HEK293 (cell line): ENCODE measurements at regions not wholly inside any gene's neighbourhood (a gene's known extent, or its start where the extent isn't known, plus 50 kb on each side); places are given as distances from the start of the nearest gene placed in this dataset.

Experiments
- CTCF ChIA-PET: fragments of 350-600 bp; formaldehyde crosslinking; extraction: SDS; loops from one replicate; lab custom pipeline; 2021; ENCODE audit warnings: antibody characterized with exemption; lab: Yijun Ruan, JAX
- POLR2A ChIA-PET: fragments of 300-600 bp; formaldehyde crosslinking; extraction: SDS; loops from one replicate; lab custom pipeline; 2020; ENCODE audit warnings: antibody characterized with exemption, inconsistent platforms; lab: Yijun Ruan, JAX
- H3K27ac ChIP-seq: fragments of 200-500 bp; sonication (Bioruptor generic); 2 replicates; pipeline ENCODE4 v1.5.1; 2014; ENCODE audit warnings: low read depth, low read length, control low read depth, inconsistent platforms; ENCODE audit errors: extremely low read depth
- H3K36me3 ChIP-seq, 2 experiments: fragments of 200-500 bp in 1 of 2; sonication (Bioruptor generic) in 1 of 2; 1 replicate in 1 of 2; 2 replicates in 1 of 2; pipeline ENCODE4 v1.5.1; 2014 to 2017; ENCODE audit warnings: inconsistent platforms in 2 of 2, low read length in 2 of 2; ENCODE audit not compliant: control insufficient read depth in 2 of 2, insufficient read depth in 1 of 2
- H3K4me1 ChIP-seq: fragments of 200-500 bp; sonication (Bioruptor generic); 2 replicates; pipeline ENCODE4 v1.5.1; 2014; ENCODE audit warnings: mild to moderate bottlenecking, low read length, inconsistent platforms; ENCODE audit not compliant: control insufficient read depth, insufficient read depth
- H3K4me3 ChIP-seq: 2 replicates; pipeline ENCODE4 v1.5.1; 2011; ENCODE audit warnings: low read depth, mild to moderate bottlenecking, control low read depth, low read length, moderate library complexity
- H3K9me3 ChIP-seq: fragments of 200-500 bp; sonication (Bioruptor generic); 2 replicates; pipeline ENCODE4 v1.5.1; 2014; ENCODE audit warnings: low read depth, low read length, inconsistent platforms; ENCODE audit not compliant: control insufficient read depth, insufficient read depth
- MZF1 ChIP-seq: fragments of 450-650 bp; formaldehyde crosslinking; IDR thresholded peaks from 2 replicates; pipeline ENCODE4 v1.5.1; 2017; ENCODE audit warnings: missing biosample characterization, missing genetic modification characterization, borderline replicate concordance
- ZBTB20 ChIP-seq: fragments of 450-650 bp; formaldehyde crosslinking; IDR thresholded peaks from 2 replicates; pipeline ENCODE4 v1.5.1; 2016; ENCODE audit warnings: missing biosample characterization, missing genetic modification characterization
- ZBTB6 ChIP-seq: fragments of 450-650 bp; formaldehyde crosslinking; IDR thresholded peaks from 2 replicates; pipeline ENCODE4 v1.5.1; 2017; ENCODE audit warnings: missing biosample characterization, missing genetic modification characterization
- ZBTB7A ChIP-seq: fragments of 450-650 bp; formaldehyde crosslinking; IDR thresholded peaks from 2 replicates; pipeline ENCODE4 v1.5.1; 2016; ENCODE audit warnings: low read depth, missing biosample characterization, missing genetic modification characterization
- ZBTB8A ChIP-seq: fragments of 450-650 bp; formaldehyde crosslinking; IDR thresholded peaks from 2 replicates; pipeline ENCODE4 v1.5.1; 2016; ENCODE audit warnings: missing biosample characterization, missing genetic modification characterization
- ZFP3 ChIP-seq: fragments of 450-650 bp; formaldehyde crosslinking; IDR thresholded peaks from 2 replicates; pipeline ENCODE4 v1.5.1; 2016; ENCODE audit warnings: low read depth, missing biosample characterization, missing genetic modification characterization
- ZFP69B ChIP-seq: fragments of 450-650 bp; formaldehyde crosslinking; IDR thresholded peaks from 2 replicates; pipeline ENCODE4 v1.5.1; 2016; ENCODE audit warnings: missing biosample characterization, missing genetic modification characterization
- ZIC2 ChIP-seq: fragments of 450-650 bp; formaldehyde crosslinking; IDR thresholded peaks from 2 replicates; pipeline ENCODE4 v1.5.1; 2016; ENCODE audit warnings: missing biosample characterization, missing genetic modification characterization
- ZNF138 ChIP-seq: fragments of 450-650 bp; formaldehyde crosslinking; IDR thresholded peaks from 2 replicates; pipeline ENCODE4 v1.5.1; 2016; ENCODE audit warnings: missing biosample characterization, missing genetic modification characterization, borderline replicate concordance
- ZNF16 ChIP-seq: fragments of 450-650 bp; formaldehyde crosslinking; IDR thresholded peaks from 2 replicates; pipeline ENCODE4 v1.5.1; 2016; ENCODE audit warnings: low read depth, missing biosample characterization, missing genetic modification characterization
- ZNF324 ChIP-seq: fragments of 450-650 bp; formaldehyde crosslinking; IDR thresholded peaks from 2 replicates; pipeline ENCODE4 v1.5.1; 2016; ENCODE audit warnings: missing biosample characterization, missing genetic modification characterization
- ZNF433 ChIP-seq: fragments of 450-650 bp; formaldehyde crosslinking; IDR thresholded peaks from 2 replicates; pipeline ENCODE4 v1.5.1; 2016; ENCODE audit warnings: missing biosample characterization, missing genetic modification characterization, low read depth
- ZNF48 ChIP-seq: fragments of 450-650 bp; formaldehyde crosslinking; IDR thresholded peaks from 2 replicates; pipeline ENCODE4 v1.5.1; 2016; ENCODE audit warnings: missing biosample characterization, missing genetic modification characterization
- ZNF571 ChIP-seq: fragments of 450-650 bp; formaldehyde crosslinking; IDR thresholded peaks from 2 replicates; pipeline ENCODE4 v1.5.0; 2017; ENCODE audit warnings: missing biosample characterization, missing genetic modification characterization
- ZNF596 ChIP-seq: fragments of 450-650 bp; IDR thresholded peaks from 2 replicates; pipeline ENCODE4 v1.5.0; 2018; ENCODE audit warnings: missing biosample characterization, mild to moderate bottlenecking, missing genetic modification characterization, moderate library complexity
- ZNF600 ChIP-seq: fragments of 450-650 bp; formaldehyde crosslinking; IDR thresholded peaks from 2 replicates; pipeline ENCODE4 v1.5.1; 2016; ENCODE audit warnings: missing biosample characterization, missing genetic modification characterization
- ZNF654 ChIP-seq: fragments of 450-650 bp; formaldehyde crosslinking; IDR thresholded peaks from 2 replicates; pipeline ENCODE4 v1.5.1; 2016; ENCODE audit warnings: low read depth, missing biosample characterization, missing genetic modification characterization
- ZNF670 ChIP-seq: fragments of 450-650 bp; formaldehyde crosslinking; IDR thresholded peaks from 2 replicates; pipeline ENCODE4 v1.5.1; 2016; ENCODE audit warnings: missing biosample characterization, missing genetic modification characterization, low read depth
- ZNF677 ChIP-seq: fragments of 450-650 bp; IDR thresholded peaks from 2 replicates; pipeline ENCODE4 v1.5.0; 2018; ENCODE audit warnings: missing biosample characterization, mild to moderate bottlenecking, missing genetic modification characterization, moderate library complexity
- ZNF777 ChIP-seq: fragments of 450-650 bp; formaldehyde crosslinking; IDR thresholded peaks from 2 replicates; pipeline ENCODE4 v1.5.1; 2017; ENCODE audit warnings: missing biosample characterization, missing genetic modification characterization, borderline replicate concordance
- ZSCAN4 ChIP-seq: fragments of 450-650 bp; formaldehyde crosslinking; IDR thresholded peaks from 2 replicates; pipeline ENCODE4 v1.5.1; 2017; ENCODE audit warnings: missing biosample characterization, missing genetic modification characterization
- TF ChIP-seq, protein P1 (sequence below): fragments of 450-650 bp; formaldehyde crosslinking; conservative IDR thresholded peaks from 2 replicates; pipeline ENCODE4 v1.5.1; 2016; ENCODE audit warnings: low read depth, missing biosample characterization, missing genetic modification characterization
- TF ChIP-seq, protein P2 (sequence below): fragments of 450-650 bp; formaldehyde crosslinking; IDR thresholded peaks from 2 replicates; pipeline ENCODE4 v1.5.1; 2016; ENCODE audit warnings: missing biosample characterization, missing genetic modification characterization

DNA sequence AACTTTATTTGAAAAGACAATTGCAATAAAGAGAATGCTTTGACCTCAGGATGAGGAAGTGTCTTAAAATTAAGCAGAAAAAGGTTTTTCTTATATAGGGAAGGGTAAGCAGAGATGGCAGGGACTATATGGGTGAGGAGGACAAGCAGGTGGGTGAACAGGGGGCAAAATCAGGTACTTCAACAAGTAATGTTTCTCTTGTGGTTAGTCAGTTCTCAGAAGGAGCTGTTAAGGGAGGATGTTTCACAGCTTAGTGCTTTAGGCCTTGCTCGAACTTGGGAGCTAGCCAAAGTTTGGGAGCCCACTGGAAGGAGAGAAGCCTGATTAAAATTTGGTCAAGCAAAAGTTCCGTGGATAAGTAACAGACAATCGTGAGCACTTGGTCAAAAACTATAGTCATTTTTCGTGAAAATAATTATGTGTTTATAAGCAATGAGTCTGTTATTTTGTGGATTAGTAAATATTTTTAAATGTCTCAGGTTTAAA lies 364.2 kb upstream of the TMPO start:
- TF ChIP-seq MZF1 (tag by site-specific recombination) (no peak), ZNF48 (tag by site-specific recombination) (no peak), ZNF16 (tag by site-specific recombination) (no peak), ZBTB20 (tag by site-specific recombination) (no peak), ZNF324 (no peak), ZNF777 (no peak), ZNF670 (tag by site-specific recombination) (no peak), ZNF596 (tag by site-specific recombination) (no peak), ZBTB6 (tag by site-specific recombination) (no peak), ZFP69B (tag by site-specific recombination) (no peak), ZNF571 (no peak), ZIC2 (tag by site-specific recombination) (no peak), ZFP3 (tag by site-specific recombination) (no peak), ZNF600 (tag by site-specific recombination) (no peak), ZBTB8A (tag by site-specific recombination) (no peak)
- TF ChIP-seq, protein P1, sequence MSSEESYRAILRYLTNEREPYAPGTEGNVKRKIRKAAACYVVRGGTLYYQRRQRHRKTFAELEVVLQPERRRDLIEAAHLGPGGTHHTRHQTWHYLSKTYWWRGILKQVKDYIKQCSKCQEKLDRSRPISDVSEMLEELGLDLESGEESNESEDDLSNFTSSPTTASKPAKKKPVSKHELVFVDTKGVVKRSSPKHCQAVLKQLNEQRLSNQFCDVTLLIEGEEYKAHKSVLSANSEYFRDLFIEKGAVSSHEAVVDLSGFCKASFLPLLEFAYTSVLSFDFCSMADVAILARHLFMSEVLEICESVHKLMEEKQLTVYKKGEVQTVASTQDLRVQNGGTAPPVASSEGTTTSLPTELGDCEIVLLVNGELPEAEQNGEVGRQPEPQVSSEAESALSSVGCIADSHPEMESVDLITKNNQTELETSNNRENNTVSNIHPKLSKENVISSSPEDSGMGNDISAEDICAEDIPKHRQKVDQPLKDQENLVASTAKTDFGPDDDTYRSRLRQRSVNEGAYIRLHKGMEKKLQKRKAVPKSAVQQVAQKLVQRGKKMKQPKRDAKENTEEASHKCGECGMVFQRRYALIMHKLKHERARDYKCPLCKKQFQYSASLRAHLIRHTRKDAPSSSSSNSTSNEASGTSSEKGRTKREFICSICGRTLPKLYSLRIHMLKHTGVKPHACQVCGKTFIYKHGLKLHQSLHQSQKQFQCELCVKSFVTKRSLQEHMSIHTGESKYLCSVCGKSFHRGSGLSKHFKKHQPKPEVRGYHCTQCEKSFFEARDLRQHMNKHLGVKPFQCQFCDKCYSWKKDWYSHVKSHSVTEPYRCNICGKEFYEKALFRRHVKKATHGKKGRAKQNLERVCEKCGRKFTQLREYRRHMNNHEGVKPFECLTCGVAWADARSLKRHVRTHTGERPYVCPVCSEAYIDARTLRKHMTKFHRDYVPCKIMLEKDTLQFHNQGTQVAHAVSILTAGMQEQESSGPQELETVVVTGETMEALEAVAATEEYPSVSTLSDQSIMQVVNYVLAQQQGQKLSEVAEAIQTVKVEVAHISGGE (tag by site-specific recombination): no peak
- TF ChIP-seq, all 188 proteins: peak for 0
- no peak overlapping the region for H3K27ac ChIP-seq
- H3K36me3 ChIP-seq: no peaks in the 10 kb centered on the region
- no peaks in the 10 kb centered on the region for H3K9me3 ChIP-seq
- POLR2A ChIA-PET: no interaction called here
- H3K4me3 ChIP-seq: no peak overlapping the region
- CTCF ChIA-PET: no interaction called here
- no peaks in the 10 kb centered on the region for H3K4me1 ChIP-seq

DNA sequence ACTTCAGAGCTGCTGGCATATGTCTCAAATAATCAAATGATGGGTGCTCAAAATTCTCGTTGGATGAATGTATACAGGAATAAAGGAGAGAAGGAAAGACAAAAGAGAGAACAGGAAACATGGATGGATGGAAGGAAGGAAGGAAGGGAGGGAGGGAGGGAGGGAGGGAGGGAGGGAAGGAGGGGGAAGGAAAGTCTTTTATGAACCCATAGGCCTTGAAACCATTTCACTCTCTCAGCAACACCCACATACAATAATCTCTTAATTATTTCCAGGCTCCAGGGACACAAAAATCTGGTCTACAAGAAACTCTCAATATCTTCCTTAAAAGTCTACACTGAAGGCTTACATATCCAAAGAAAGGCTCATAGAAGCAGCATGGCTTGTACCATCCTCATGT lies 363.4 kb upstream of the TMPO start:
- POLR2A ChIA-PET: no interaction called here
- H3K36me3 ChIP-seq: no peaks in the 10 kb centered on the region
- no peaks in the 10 kb centered on the region for H3K9me3 ChIP-seq
- CTCF ChIA-PET: no interaction called here
- H3K4me3 ChIP-seq: no peak overlapping the region
- no peak overlapping the region for H3K27ac ChIP-seq
- no peak for TF ChIP-seq ZNF654 (tag by site-specific recombination)
- no peaks in the 10 kb centered on the region for H3K4me1 ChIP-seq

DNA sequence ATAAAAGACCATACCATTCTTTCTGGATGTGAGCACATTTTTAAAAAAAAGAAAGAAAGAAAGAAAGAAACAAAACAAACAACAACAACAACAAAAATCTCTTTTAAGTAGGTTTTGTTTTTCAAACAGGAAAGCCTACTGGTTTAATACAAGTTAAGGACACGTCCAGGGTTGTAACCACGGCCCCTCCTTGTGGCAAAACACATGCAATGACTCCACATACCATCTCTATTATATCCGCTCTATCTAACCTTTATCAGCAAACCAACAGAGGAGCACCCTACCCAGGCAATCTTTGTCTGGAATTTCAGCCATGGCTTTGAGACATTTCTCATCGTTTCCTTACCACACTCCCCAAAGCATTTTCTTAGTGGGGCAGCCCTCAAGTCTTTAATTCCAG lies 360.5 kb upstream of the TMPO start:
- H3K4me1 ChIP-seq: no peaks in the 10 kb centered on the region
- no peak overlapping the region for H3K4me3 ChIP-seq
- TF ChIP-seq ZBTB7A (tag by site-specific recombination): no peak
- TF ChIP-seq ZNF138 (tag by site-specific recombination): no peak
- TF ChIP-seq ZSCAN4 (tag by site-specific recombination): no peak
- no peak for TF ChIP-seq ZNF433
- TF ChIP-seq ZFP3 (tag by site-specific recombination): no peak
- TF ChIP-seq, protein P2, sequence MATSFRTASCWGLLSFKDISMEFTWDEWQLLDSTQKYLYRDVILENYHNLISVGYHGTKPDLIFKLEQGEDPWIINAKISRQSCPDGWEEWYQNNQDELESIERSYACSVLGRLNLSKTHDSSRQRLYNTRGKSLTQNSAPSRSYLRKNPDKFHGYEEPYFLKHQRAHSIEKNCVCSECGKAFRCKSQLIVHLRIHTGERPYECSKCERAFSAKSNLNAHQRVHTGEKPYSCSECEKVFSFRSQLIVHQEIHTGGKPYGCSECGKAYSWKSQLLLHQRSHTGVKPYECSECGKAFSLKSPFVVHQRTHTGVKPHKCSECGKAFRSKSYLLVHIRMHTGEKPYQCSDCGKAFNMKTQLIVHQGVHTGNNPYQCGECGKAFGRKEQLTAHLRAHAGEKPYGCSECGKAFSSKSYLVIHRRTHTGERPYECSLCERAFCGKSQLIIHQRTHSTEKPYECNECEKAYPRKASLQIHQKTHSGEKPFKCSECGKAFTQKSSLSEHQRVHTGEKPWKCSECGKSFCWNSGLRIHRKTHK: no peak
- no peak for TF ChIP-seq ZNF677 (tag by site-specific recombination)
- H3K9me3 ChIP-seq: no peaks in the 10 kb centered on the region
- H3K36me3 ChIP-seq: no peaks in the 10 kb centered on the region
- ChIA-PET CTCF (interaction anchor here (0.6 to 0.8 kb wide), 4 partner anchors 183 to 1587 kb away, joined by 3 to 5 read pairs (median 3); no protein-coding TSS in a partner anchor), POLR2A (no interaction called here)
- H3K27ac ChIP-seq: no peak overlapping the region
